NB4 (cell line): ENCODE measurements at regions not wholly inside any gene's neighbourhood (a gene's known extent, or its start where the extent isn't known, plus 50 kb on each side); places are given as distances from the start of the nearest gene placed in this dataset.

ENCODE experiments used
- POLR2A ChIP-seq: IDR thresholded peaks from 2 replicates; pipeline ENCODE4 v1.6.1; 2011; ENCODE audit warnings: mild to moderate bottlenecking; ENCODE audit not compliant: insufficient read length; ENCODE audit errors: extremely low read depth
- TF ChIP-seq, protein P1 (sequence below): IDR thresholded peaks from one replicate; pipeline ENCODE4 v1.5.1; 2012; ENCODE audit warnings: low read depth, low read length
- TF ChIP-seq, protein P2 (sequence below): IDR thresholded peaks from 2 replicates; pipeline ENCODE4 v1.6.1; 2011; ENCODE audit warnings: low read depth, low read length

DNA sequence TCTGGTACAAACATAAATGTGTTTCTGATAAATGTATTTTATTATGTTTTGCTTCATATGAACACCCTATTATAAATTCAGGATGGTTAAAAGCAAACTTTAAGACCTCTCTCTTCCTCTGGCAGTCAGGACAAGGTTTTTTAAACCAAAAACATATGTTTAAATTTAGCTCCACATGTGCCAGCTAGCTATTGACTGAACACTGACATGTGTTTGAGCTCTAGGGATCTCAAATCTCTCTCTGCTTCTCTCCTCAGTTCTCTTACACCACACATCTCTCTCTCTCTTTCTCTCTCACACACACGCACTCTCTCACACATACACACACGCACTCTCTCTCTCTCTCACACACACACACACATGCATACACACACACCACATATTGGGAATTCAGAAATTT, 150.1 kb upstream of the RFX3 start:
- TF ChIP-seq, protein P1, sequence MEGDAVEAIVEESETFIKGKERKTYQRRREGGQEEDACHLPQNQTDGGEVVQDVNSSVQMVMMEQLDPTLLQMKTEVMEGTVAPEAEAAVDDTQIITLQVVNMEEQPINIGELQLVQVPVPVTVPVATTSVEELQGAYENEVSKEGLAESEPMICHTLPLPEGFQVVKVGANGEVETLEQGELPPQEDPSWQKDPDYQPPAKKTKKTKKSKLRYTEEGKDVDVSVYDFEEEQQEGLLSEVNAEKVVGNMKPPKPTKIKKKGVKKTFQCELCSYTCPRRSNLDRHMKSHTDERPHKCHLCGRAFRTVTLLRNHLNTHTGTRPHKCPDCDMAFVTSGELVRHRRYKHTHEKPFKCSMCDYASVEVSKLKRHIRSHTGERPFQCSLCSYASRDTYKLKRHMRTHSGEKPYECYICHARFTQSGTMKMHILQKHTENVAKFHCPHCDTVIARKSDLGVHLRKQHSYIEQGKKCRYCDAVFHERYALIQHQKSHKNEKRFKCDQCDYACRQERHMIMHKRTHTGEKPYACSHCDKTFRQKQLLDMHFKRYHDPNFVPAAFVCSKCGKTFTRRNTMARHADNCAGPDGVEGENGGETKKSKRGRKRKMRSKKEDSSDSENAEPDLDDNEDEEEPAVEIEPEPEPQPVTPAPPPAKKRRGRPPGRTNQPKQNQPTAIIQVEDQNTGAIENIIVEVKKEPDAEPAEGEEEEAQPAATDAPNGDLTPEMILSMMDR = no peak
- TF ChIP-seq, protein P2, sequence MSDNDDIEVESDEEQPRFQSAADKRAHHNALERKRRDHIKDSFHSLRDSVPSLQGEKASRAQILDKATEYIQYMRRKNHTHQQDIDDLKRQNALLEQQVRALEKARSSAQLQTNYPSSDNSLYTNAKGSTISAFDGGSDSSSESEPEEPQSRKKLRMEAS = no peak
- no peak for TF ChIP-seq POLR2A
